Ishikawa (cell line): ENCODE measurements at regions not wholly inside any gene's neighbourhood (a gene's known extent, or its start where the extent isn't known, plus 50 kb on each side); places are given as distances from the start of the nearest gene placed in this dataset.
A peak's percentile ranks its signal among the peaks of the same experiment; 100 is the strongest.

Source experiments
- CEBPB ChIP-seq: IDR thresholded peaks from 2 replicates; pipeline ENCODE4 v1.6.1; 2012
- CREB1 ChIP-seq: IDR thresholded peaks from 2 replicates; pipeline ENCODE4 v1.6.1; 2012; ENCODE audit warnings: low read depth
- EGR1 ChIP-seq: IDR thresholded peaks from 2 replicates; pipeline ENCODE4 v1.6.1; 2012
- EP300 ChIP-seq: IDR thresholded peaks from 2 replicates; pipeline ENCODE4 v1.6.1; 2012; ENCODE audit warnings: borderline replicate concordance
- FOXM1 ChIP-seq: IDR thresholded peaks from 2 replicates; pipeline ENCODE4 v1.6.1; 2012; ENCODE audit warnings: low read depth, borderline replicate concordance
- MAX ChIP-seq: IDR thresholded peaks from 2 replicates; pipeline ENCODE4 v1.6.1; 2012
- NFIC ChIP-seq: IDR thresholded peaks from 2 replicates; pipeline ENCODE4 v1.6.1; 2012
- RAD21 ChIP-seq: IDR thresholded peaks from 2 replicates; pipeline ENCODE4 v1.6.1; 2012; ENCODE audit warnings: low read depth
- REST ChIP-seq: IDR thresholded peaks from 2 replicates; pipeline ENCODE4 v1.6.1; 2012; ENCODE audit warnings: low read depth, mild to moderate bottlenecking
- TAF1 ChIP-seq: IDR thresholded peaks from 2 replicates; pipeline ENCODE4 v1.6.1; 2012; ENCODE audit warnings: low read depth, mild to moderate bottlenecking
- TCF12 ChIP-seq: IDR thresholded peaks from 2 replicates; pipeline ENCODE4 v1.6.1; 2012; ENCODE audit warnings: low read depth
- TEAD4 ChIP-seq: IDR thresholded peaks from 2 replicates; pipeline ENCODE4 v1.6.1; 2012
- USF1 ChIP-seq: IDR thresholded peaks from 2 replicates; pipeline ENCODE4 v1.6.1; 2012
- YY1 ChIP-seq: IDR thresholded peaks from 2 replicates; pipeline ENCODE4 v1.6.1; 2012; ENCODE audit warnings: low read depth
- ZBTB7A ChIP-seq: IDR thresholded peaks from 2 replicates; pipeline ENCODE4 v1.6.1; 2012; ENCODE audit warnings: low read depth

- TF ChIP-seq TAF1 (no peak), CEBPB (no peak), RAD21 (0 out of 2 replicates have a peak, but pooled peaks have one; percentile 8), EGR1 (no peak), ZBTB7A (no peak), NFIC (no peak)
Measured at GRCh38 chr4:180060159-180060889, 2182.9 kb upstream of the TENM3 start.

- TF ChIP-seq EGR1 (no peak), USF1 (no peak)
Measured at GRCh38 chr4:180081072-180081471, 2162.1 kb upstream of the TENM3 start.

- TF ChIP-seq EGR1 (no peak), USF1 (no peak), TAF1 (no peak), RAD21 (no peak), EP300 (no peak), YY1 (no peak), TCF12 (no peak), TEAD4 (no peak), ZBTB7A (no peak), NFIC (no peak), MAX (no peak), CEBPB (no peak), REST (no peak), CREB1 (no peak), FOXM1 (no peak)
Measured at GRCh38 chr4:180084561-180084960, 2158.6 kb upstream of the TENM3 start.

- TF ChIP-seq USF1 (no peak), EGR1 (no peak)
Measured at GRCh38 chr4:180086480-180087190, 2156.6 kb upstream of the TENM3 start.

GRCh38 chr4:180098586-180098985 lies 2144.6 kb upstream of the TENM3 start:
- TF ChIP-seq YY1: no peak

GRCh38 chr4:180099957-180100356 lies 2143.2 kb upstream of the TENM3 start:
- no peak for TF ChIP-seq NFIC
- TF ChIP-seq YY1: no peak
- no peak for TF ChIP-seq USF1
- no peak for TF ChIP-seq REST
- no peak for TF ChIP-seq FOXM1
- TF ChIP-seq TCF12: no peak
- no peak for TF ChIP-seq CEBPB
- no peak for TF ChIP-seq MAX
- TF ChIP-seq TAF1: no peak
- no peak for TF ChIP-seq CREB1
- TF ChIP-seq TEAD4: no peak
- TF ChIP-seq ZBTB7A: no peak
- no peak for TF ChIP-seq RAD21
- no peak for TF ChIP-seq EP300
- TF ChIP-seq EGR1: no peak
